COR-L47 (cell line): ENCODE measurements at regions not wholly inside any gene's neighbourhood (a gene's known extent, or its start where the extent isn't known, plus 50 kb on each side); places are given as distances from the start of the nearest gene placed in this dataset.

Experiments
- DNase-seq: peaks from one replicate; lab custom pipeline; 2025; lab: John Stamatoyannopoulos, UW

DNA sequence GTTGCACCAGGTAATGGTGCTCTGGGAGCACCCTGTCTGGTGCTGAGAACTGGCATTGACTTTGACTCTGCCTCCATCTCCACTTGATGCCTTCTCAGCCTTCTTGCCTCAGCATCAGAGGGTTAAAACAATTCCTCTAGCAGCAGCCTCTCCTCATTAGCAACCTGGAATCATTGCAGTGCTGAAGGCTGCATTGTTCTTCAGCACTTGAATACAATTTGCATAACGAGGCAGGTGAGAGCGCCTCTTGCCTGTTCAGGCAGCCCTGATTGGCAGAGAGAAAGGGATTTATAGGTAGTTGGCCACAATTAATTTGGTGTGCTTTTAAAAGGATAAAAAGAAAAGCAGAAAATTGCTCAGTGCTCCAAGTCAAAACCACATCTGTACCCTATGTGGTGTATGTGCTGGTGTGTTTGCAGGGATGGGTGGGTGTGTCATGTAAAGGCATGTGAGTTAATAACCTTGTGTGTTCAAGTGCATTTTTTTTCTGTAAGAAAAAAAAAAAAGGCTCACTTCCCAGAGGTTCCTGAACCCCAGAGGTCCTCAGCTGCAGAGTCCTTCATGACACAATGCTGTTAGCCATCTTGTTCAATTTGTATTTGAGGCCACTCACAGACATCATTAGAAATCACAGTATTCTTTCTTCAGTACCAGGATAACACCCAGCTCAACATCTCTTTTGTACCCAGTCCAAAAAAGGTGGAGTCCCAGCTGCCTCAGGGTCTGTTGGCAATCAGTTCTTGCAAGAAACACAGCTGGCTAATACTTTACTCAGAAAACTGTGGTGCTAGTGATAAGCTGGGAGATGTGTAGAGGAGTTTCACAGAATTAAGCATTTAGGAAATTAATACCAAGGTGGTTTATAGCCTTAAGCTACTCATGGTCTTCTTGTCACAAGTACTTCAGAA lies 385.6 kb downstream of the GRIN2B start:
- no peak for DNase-seq

DNA sequence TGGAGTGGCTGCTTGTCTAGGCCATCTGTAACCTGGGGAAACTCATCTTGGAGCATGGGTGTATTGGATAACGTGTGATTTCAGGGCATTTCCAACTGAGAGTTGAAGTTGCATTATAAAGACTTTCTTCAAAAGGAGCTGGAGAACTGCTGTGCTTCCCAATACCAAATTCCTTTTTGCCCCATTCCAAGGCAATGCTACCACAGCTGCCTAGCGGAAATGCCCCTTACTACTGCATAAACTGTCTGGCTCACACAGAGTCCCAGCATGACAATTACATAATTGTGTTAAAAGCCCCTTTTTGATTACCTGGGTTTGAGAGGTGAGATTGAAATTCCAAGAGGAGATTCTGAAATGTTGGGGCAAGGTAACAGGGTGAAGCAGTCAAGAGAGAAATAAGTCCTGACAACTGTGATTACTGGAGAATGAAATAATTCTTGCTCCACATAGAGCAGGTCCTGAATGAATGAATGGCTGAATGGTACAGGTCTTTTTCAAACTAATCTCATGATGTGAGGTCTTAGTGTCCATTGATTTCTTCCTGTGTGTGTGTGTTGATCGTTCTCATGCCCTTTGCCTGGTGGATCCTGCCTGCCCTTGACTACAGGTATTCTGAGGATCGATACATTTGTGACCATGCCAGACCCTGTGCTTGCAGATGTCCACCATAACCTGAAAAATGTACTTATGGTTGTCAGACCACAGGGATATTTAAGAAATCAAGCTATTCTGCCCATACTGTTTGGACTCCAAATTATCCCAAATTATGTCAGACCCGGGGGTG lies 386.5 kb downstream of the GRIN2B start:
- no peak for DNase-seq

- DNase-seq, result no peak
Measured at GRCh38 chr12:13592063-13592942, 389.1 kb downstream of the GRIN2B start.

DNA sequence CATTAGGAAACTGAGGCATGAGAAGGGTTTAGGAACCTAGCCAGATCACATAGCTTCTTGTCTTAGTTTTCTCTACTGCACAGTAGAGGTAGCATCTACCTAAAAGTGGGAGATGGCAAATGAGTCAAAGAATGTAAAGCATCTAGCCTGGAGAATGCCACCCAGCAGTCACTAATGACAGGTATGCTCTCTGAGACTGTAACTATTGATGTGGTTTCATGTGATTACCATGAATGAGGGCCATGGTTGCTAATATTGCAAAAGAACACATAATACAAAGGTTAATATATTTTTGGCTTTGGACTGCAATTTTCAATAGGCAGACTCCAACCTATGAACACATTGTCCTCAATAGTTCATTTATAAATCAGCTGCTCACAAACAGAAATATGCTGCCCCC lies 389.9 kb downstream of the GRIN2B start:
- DNase-seq, result no peak

GRCh38 chr12:13591059-13591458 lies 390.3 kb downstream of the GRIN2B start:
- DNase-seq, result no peak

GRCh38 chr12:13588574-13588973 lies 392.0 kb downstream of the EMP1 start:
- no peak for DNase-seq

- DNase-seq, result no peak
Measured at GRCh38 chr12:13587721-13588390, 391.3 kb downstream of the EMP1 start.

DNA sequence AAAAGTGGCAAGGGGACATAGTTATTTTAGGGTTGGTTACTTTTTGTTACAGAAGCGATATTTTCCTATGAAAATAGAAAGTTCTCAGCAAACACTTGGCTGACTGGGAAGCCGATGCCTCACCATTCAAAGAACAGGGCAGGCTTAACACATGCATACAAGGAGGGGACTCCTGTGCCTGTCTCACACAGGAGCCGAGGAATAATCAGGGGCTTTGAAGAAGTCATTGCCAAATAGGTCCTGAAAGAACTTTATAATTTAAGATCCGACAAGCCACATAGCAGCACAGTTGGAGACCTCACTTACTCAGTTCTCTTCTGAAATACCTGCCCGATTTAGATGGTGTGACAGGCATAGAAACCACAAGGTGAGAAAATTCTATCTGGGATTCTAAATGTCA lies 389.8 kb downstream of the EMP1 start:
- no peak for DNase-seq

DNA sequence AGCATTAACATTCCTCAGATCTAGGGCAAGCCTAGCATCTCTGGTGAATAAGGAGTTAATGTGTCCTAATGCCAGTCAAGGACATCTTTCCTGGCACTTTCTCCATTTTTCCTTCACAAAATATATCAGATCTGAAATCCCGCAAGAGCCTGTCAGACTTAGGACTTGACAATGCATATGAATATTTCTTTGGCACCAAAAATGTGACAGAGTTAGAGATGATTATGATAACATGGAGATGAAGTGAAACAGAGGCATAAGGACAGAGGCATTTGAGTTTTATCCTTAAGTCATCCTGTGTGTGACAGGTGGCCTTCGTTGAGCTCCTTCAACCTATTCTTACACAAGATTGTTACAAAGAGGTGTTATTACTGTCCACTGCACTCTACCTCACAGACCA lies 388.0 kb downstream of the EMP1 start:
- DNase-seq, result no peak

DNA sequence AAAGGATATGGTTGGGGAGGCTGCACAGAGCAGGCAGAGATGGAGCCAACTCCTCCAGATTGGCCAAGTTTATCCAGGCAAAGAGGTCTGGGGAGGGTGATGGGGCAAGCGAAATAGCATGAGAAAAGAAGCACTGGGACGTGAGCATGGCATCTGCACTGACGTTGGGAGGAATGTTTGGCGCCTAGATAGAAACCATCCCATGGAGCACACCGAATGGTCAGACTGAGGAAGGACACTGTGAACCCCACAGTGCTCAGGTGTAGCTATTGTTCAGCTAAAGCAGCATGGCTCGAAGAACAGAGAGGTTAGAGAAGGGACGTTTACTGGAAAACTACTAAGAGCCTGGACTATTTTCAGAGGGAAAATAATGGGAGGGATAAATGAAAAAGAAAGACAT lies 387.1 kb downstream of the EMP1 start:
- no peak for DNase-seq

DNA sequence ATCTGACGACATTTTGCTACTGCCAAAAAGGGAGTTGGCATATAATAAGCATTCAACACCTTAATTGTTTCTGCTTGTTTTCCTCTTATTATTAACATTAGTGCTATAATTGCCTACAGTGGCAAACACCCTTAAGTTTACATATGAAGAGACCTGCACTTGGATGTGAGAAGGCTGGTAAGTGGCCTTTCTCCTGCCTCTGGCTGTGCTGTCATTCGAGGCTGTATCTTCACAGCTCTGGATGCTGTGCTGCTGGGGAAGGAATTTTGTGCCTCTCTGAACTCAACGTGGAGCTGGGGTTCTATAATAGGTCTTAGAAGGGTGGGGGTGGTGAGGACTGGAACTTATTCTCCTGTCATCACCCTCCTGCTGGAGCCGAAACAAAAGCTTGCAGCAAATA lies 385.9 kb downstream of the EMP1 start:
- DNase-seq, result no peak

- no peak for DNase-seq
Measured at GRCh38 chr12:13581031-13581430, 384.5 kb downstream of the EMP1 start.

DNA sequence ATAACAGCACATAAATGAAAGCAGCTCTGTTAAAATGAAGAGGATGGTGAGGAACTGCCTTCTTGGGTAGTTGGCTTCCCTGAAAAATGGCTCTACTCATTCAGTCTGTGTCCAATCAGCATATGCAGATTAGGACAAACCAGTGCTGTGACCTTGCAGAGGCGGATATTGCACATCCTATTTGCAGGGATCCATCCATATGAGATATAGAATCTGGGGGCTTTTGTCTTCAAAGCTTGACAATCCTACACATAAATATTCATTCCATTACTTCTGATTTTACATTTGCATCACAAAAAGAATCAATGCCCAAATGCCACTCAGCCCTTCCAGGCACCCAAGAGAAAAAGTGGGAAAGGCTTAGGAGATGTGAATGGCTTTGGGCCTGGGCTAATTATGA lies 383.7 kb downstream of the EMP1 start:
- DNase-seq, result no peak

DNA sequence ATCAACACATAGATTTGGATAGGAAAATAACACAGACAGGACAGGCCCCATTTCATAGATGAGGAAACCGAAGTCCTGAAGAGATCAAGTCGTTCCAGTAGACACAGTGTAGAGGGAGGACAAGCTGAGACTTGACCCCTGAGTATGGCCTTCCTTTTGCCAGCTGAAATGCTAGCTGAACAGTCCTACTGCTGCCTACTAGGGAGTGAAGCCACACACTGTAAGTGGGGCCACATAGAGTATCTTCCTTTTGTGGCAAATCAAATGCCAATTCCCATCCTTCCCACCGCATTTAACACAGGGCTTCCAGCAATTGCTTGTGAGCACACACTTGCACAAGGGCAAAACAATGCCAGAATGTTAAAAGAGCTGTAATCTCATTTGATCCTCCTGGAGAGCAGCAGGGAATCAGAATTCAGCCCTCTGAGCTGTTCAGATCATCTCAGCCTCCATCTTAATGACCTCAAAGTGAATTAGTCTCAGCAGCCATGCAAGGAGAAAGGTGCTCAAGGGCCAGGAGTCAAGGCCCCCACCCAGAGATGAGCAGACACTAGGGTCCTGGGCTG lies 380.5 kb downstream of the EMP1 start:
- DNase-seq, result no peak

DNA sequence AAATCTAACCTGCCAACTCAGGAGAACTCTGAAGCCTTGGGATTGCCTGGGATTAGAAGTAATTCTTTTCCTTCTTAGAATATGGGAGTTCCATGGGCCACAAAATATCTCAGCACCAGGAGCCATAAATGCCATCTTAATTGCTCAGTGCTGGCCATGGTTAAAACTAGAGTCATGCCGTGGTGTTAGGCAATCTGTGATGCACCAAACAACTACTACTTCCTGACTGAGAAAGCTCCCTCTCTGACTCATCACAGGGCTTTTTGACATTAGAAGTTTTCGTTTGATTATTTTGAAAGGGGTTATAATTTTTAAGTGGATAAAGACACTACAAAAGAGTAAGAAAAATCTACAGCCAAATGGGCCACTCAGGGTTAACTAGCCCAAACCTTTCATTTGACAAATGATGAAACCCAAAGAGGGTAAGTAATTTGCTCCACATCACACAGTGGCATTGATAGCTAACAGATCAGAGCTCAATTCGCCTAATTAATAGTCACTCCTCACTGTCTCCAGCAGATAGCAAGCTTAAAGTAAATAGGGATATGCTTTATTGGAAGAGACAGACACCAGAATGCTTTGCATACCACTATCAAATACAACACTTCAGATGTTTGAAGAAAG lies 377.3 kb downstream of the EMP1 start:
- DNase-seq, result no peak

GRCh38 chr12:13571035-13571434 lies 374.5 kb downstream of the EMP1 start:
- no peak for DNase-seq

DNA sequence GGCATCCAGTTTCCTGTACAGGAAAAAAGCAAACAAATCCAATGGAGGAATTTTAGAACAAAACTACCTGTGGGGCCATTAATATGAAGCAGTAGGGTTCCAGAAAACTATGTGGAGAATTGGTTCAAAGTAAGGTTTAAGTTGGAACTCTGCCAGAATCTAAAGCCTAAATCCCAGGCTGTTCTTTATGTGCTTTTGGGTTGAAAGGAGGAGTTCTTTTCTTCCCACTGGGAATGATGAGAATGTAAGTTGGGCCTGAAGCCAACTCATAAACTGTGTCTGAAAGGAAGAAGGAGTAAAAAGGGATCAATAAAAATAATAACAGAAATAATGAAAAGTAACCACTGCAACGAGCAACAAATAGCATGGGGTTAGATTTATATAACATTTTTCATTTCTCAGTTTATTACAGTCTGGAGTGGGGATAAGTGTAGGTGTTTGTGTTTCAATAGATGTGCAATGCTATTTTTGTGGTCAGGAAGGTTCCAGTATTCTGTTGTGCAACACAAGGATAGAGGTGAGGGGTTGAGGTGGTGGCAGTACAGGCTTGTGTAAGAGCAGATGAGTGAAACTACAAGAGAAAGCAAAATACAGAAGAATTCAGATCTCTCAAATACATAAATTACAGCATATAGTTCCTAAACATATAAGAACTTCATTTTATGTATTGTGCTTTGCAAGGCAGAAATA lies 373.6 kb downstream of the EMP1 start:
- no peak for DNase-seq

- no peak for DNase-seq
Measured at GRCh38 chr12:13566292-13566691, 369.8 kb downstream of the EMP1 start.

- DNase-seq, result no peak
Measured at GRCh38 chr12:13564266-13564810, 367.8 kb downstream of the EMP1 start.

DNA sequence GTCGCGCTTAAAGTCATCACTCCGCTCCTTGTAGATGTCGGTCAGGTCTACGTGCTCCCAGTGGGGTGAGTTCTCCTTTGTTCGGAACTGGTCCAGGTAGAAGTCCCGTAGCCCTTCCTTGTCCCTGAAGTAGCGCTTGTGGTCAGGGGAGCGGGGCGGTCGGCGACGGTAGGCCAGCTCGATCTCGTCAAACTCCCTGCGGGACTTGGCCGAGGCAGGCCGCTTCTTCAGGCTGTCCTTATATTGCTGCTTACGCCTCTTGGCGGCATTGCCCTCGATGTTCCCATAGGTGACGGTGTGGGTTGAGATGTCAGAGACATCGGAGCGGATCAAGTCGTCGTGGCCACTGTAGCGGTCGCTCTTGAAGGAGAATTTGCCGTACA lies 367.2 kb downstream of the EMP1 start:
- DNase-seq, result no peak
